HCT116 (cell line): ENCODE measurements at regions not wholly inside any gene's neighbourhood (a gene's known extent, or its start where the extent isn't known, plus 50 kb on each side); places are given as distances from the start of the nearest gene placed in this dataset.

Source experiments
- ATAC-seq: fragments of 200-7000 bp; cut with Tn5 transposase; 2 replicates; pipeline ENCODE4 v1.9.1; 2020; ENCODE audit warnings: mild to moderate bottlenecking, moderate library complexity
- BruUV-seq: library from RNA; stranded (reverse); fragments of 400-500 nt; replicated peaks from 2 replicates; lab custom pipeline; 2021; lab: Mats Ljungman, UMichigan
- CTCF ChIA-PET: fragments of 300-600 bp; sonication (Branson Sonifier 250); formaldehyde crosslinking; loops from one replicate; lab custom pipeline; 2021; ENCODE audit warnings: antibody characterized with exemption; lab: Charles Lee
- POLR2A ChIA-PET: fragments of 300-600, 350-600 bp; sonication (Branson Sonifier 250); formaldehyde crosslinking; loops from one replicate; lab custom pipeline; 2021; ENCODE audit warnings: antibody characterized with exemption; lab: Charles Lee
- RAD21 ChIA-PET, 2 experiments: fragments of 300-600 bp; sonication (Branson Sonifier 250); formaldehyde crosslinking; loops; one replicate each; lab custom pipeline; 2023; ENCODE audit warnings: low total read pairs in 2 of 2; ENCODE audit not compliant: uncharacterized antibody in 2 of 2, unreplicated experiment in 2 of 2, low non-redundant PET in 1 of 2; lab: Charles Lee
- DNase-seq: peaks from one replicate; pipeline ENCODE4 v3.0.0-alpha.2; 2010; ENCODE audit warnings: low read depth, low spot score
- H2AFZ ChIP-seq: fragments of 200-600 bp; shearing (Covaris generic), sonication (generic); 2 replicates; pipeline ENCODE4 v1.6.1; 2017; ENCODE audit warnings: low read depth, mixed run types, mixed read lengths, antibody characterized with exemption, low read length; ENCODE audit not compliant: poor library complexity, severe bottlenecking
- H3K27ac ChIP-seq: 2 replicates; pipeline ENCODE4 v1.5.1; 2012; ENCODE audit warnings: low read depth, low read length
- H3K27me3 ChIP-seq: fragments of 200-600 bp; sonication (generic); 2 replicates; pipeline ENCODE4 v1.6.1; 2016; ENCODE audit warnings: mixed run types, low read length, mixed read lengths; ENCODE audit not compliant: insufficient read depth
- H3K36me3 ChIP-seq, 2 experiments: fragments of 200-500 bp in 1 of 2; fragments of 200-600 bp in 1 of 2; sonication (Bioruptor generic) in 1 of 2; sonication (generic) in 1 of 2; 2 replicates each; pipeline versions ENCODE4 v1.5.1 to v1.6.1; 2014 to 2016; ENCODE audit warnings: low read length in 2 of 2, inconsistent platforms in 1 of 2, mixed read lengths in 1 of 2, mixed run types in 1 of 2; ENCODE audit not compliant: insufficient read depth in 2 of 2, control insufficient read depth in 1 of 2
- H3K4me1 ChIP-seq, 2 experiments: fragments of 200-600 bp in 1 of 2; sonication (generic) in 1 of 2; 2 replicates each; pipeline versions ENCODE4 v1.5.1 to v1.6.1; 2012 to 2017; ENCODE audit warnings: low read length in 2 of 2, inconsistent platforms in 1 of 2, mild to moderate bottlenecking in 1 of 2, mixed read lengths in 1 of 2, mixed run types in 1 of 2, moderate library complexity in 1 of 2; ENCODE audit not compliant: insufficient read depth in 2 of 2, control insufficient read depth in 1 of 2
- H3K4me2 ChIP-seq: fragments of 200-600 bp; sonication (generic); 2 replicates; pipeline ENCODE4 v1.6.1; 2017; ENCODE audit warnings: mixed run types, low read length, mixed read lengths
- H3K4me3 ChIP-seq, 2 experiments: fragments of 200-600 bp in 1 of 2; sonication (generic) in 1 of 2; replicated peaks in 1 of 2; 2 replicates each; pipeline ENCODE4 v1.5.1; 2011 to 2016; ENCODE audit warnings: low read length in 2 of 2, control low read depth in 1 of 2, low read depth in 1 of 2, mild to moderate bottlenecking in 1 of 2, mixed read lengths in 1 of 2, mixed run types in 1 of 2
- H3K79me2 ChIP-seq: fragments of 200-600 bp; sonication (generic); 2 replicates; pipeline ENCODE4 v1.6.1; 2017; ENCODE audit warnings: mild to moderate bottlenecking, mixed run types, low read length, moderate library complexity, mixed read lengths; ENCODE audit not compliant: insufficient read depth
- H3K9ac ChIP-seq: fragments of 200-600 bp; sonication (generic); 2 replicates; pipeline ENCODE4 v1.6.1; 2016; ENCODE audit warnings: low read length, mixed read lengths
- H3K9me2 ChIP-seq: fragments of 200-600 bp; sonication (generic), shearing (Covaris generic); 2 replicates; pipeline ENCODE4 v1.6.1; 2017; ENCODE audit warnings: mixed run types, mild to moderate bottlenecking, moderate library complexity; ENCODE audit not compliant: insufficient read depth
- H3K9me3 ChIP-seq, 2 experiments: fragments of 200-500 bp in 1 of 2; fragments of 200-600 bp in 1 of 2; sonication (Bioruptor generic) in 1 of 2; sonication (generic) in 1 of 2; 2 replicates each; pipeline ENCODE4 v1.6.1; 2014 to 2017; ENCODE audit warnings: low read length in 2 of 2, mixed read lengths in 2 of 2, inconsistent platforms in 1 of 2, low read depth in 1 of 2, mild to moderate bottlenecking in 1 of 2, mixed run types in 1 of 2, moderate library complexity in 1 of 2; ENCODE audit not compliant: control insufficient read depth in 1 of 2, insufficient read depth in 1 of 2
- H4K20me1 ChIP-seq: fragments of 200-600 bp; sonication (generic), shearing (Covaris generic); 2 replicates; pipeline ENCODE4 v1.6.1; 2017; ENCODE audit warnings: mixed run types, mild to moderate bottlenecking, moderate library complexity; ENCODE audit not compliant: insufficient read depth
- ATF3 ChIP-seq: IDR thresholded peaks from 2 replicates; pipeline ENCODE4 v1.6.1; 2012
- CBX3 ChIP-seq: IDR thresholded peaks from 2 replicates; pipeline ENCODE4 v1.6.1; 2012; ENCODE audit warnings: low read depth
- EGR1 ChIP-seq: IDR thresholded peaks from 2 replicates; pipeline ENCODE4 v1.6.1; 2012; ENCODE audit warnings: low read depth
- EZH2 ChIP-seq: fragments of 200-600 bp; sonication (generic); IDR thresholded peaks from 2 replicates; pipeline ENCODE4 v1.6.1; 2017; ENCODE audit warnings: antibody characterized with exemption, mixed run types
- EZH2phosphoT487 ChIP-seq: fragments of 200-600 bp; IDR thresholded peaks from 2 replicates; pipeline ENCODE4 v1.6.1; 2018; ENCODE audit warnings: antibody characterized with exemption, borderline replicate concordance
- FOSL1 ChIP-seq: IDR thresholded peaks from 2 replicates; pipeline ENCODE4 v1.6.1; 2012; ENCODE audit warnings: low read depth
- JUND ChIP-seq: IDR thresholded peaks from 2 replicates; pipeline ENCODE4 v1.6.1; 2012
- MAX ChIP-seq: IDR thresholded peaks from 2 replicates; pipeline ENCODE4 v1.6.1; 2012
- POLR2AphosphoS5 ChIP-seq: IDR thresholded peaks from 2 replicates; pipeline ENCODE4 v1.6.1; 2011; ENCODE audit warnings: mild to moderate bottlenecking, low read depth, low read length, moderate library complexity
- RAD21 ChIP-seq: IDR thresholded peaks from 2 replicates; pipeline ENCODE4 v1.6.1; 2012; ENCODE audit warnings: low read depth, mild to moderate bottlenecking
- REST ChIP-seq: IDR thresholded peaks from 2 replicates; pipeline ENCODE4 v1.6.1; 2012; ENCODE audit warnings: low read depth
- SIN3A ChIP-seq: IDR thresholded peaks from 2 replicates; pipeline ENCODE4 v1.6.1; 2012; ENCODE audit warnings: low read depth
- SP1 ChIP-seq: IDR thresholded peaks from 2 replicates; pipeline ENCODE4 v1.6.1; 2012; ENCODE audit warnings: low read depth
- SRF ChIP-seq: IDR thresholded peaks from 2 replicates; pipeline ENCODE4 v1.6.1; 2012; ENCODE audit warnings: low read depth
- YY1 ChIP-seq: IDR thresholded peaks from 2 replicates; pipeline ENCODE4 v1.6.1; 2011; ENCODE audit warnings: low read length, low read depth, moderate library complexity, mild to moderate bottlenecking; ENCODE audit not compliant: insufficient replicate concordance; ENCODE audit errors: extremely low read depth
- ZFX ChIP-seq: fragments of 450-650 bp; IDR thresholded peaks from 2 replicates; pipeline ENCODE4 v1.6.1; 2017
- intact Hi-C: fragments of 100-400 bp; cut with micrococcal nuclease; formaldehyde crosslinking; loops from 2 replicates; pipeline ENCODE4 v1.10.0; 2022

- TF ChIP-seq ZFX: no peak
- no peak for TF ChIP-seq POLR2AphosphoS5
- TF ChIP-seq SP1: no peak
- no peak for TF ChIP-seq CBX3
- no peak for TF ChIP-seq SIN3A
- TF ChIP-seq MAX: no peak
These were observed 931.7 kb downstream of the CENPC start (continued) for GRCh38 chr4:66613591-66613990.

- intact Hi-C loops: no loop called here
- H3K4me3 ChIP-seq: no peak overlapping the region
- no peaks in the 10 kb centered on the region for H3K27me3 ChIP-seq
- ChIA-PET POLR2A (no interaction called here), CTCF (no interaction called here), RAD21 (no interaction called here)
- BruUV-seq: no TSS peak
- H3K79me2 ChIP-seq: no peaks in the 10 kb centered on the region
- H2AFZ ChIP-seq: no peak overlapping the region
- no peaks in the 10 kb centered on the region; a peak in 1 of 4 replicates for H3K36me3 ChIP-seq
- no peaks in the 10 kb centered on the region for H3K4me1 ChIP-seq
- no peak overlapping the region for H3K9ac ChIP-seq
- DNase-seq (no peak), ATAC-seq (no peak)
- H3K9me3 ChIP-seq: peaks cover 8 to 24% of the 10 kb centered on the region in 2 experiments; a peak in 2 of 4 replicates
- H3K9me2 ChIP-seq: no peaks in the 10 kb centered on the region
- H3K27ac ChIP-seq: no peak overlapping the region
- H4K20me1 ChIP-seq: no peaks in the 10 kb centered on the region
- TF ChIP-seq EZH2: no peak
- TF ChIP-seq, all 23 proteins: peak for 0
- no peak overlapping the region for H3K4me2 ChIP-seq
These were observed 936.3 kb downstream of the CENPC start for GRCh38 chr4:66609014-66609413.

GRCh38 chr4:66606908-66607307, 936.6 kb upstream of the EPHA5 start:
- Histone ChIP-seq H3K4me2 (no peak overlapping the region), H3K79me2 (no peaks in the 10 kb centered on the region), H3K36me3 (no peaks in the 10 kb centered on the region), H3K27ac (no peak overlapping the region), H3K9ac (no peak overlapping the region), H3K9me2 (no peaks in the 10 kb centered on the region), H3K9me3 (peaks cover 8 to 24% of the 10 kb centered on the region in 2 experiments; a peak in 2 of 4 replicates), H2AFZ (no peak overlapping the region), H3K4me1 (no peaks in the 10 kb centered on the region), H3K27me3 (no peaks in the 10 kb centered on the region), H3K4me3 (no peak overlapping the region), H4K20me1 (no peaks in the 10 kb centered on the region)
- ATAC-seq (no peak), DNase-seq (no peak)
- intact Hi-C loops: no loop called here
- RAD21 ChIA-PET: no interaction called here
- CTCF ChIA-PET: no interaction called here
- no TSS peak for BruUV-seq
- POLR2A ChIA-PET: no interaction called here
- no peak for TF ChIP-seq ZFX
- TF ChIP-seq JUND: no peak
- TF ChIP-seq SP1: no peak
- no peak for TF ChIP-seq POLR2AphosphoS5
- no peak for TF ChIP-seq SRF
- TF ChIP-seq ATF3: no peak
- TF ChIP-seq REST: no peak
- TF ChIP-seq FOSL1: no peak
- TF ChIP-seq YY1: no peak
- no peak for TF ChIP-seq EGR1
- no peak for TF ChIP-seq EZH2phosphoT487
- TF ChIP-seq CBX3: no peak
- TF ChIP-seq MAX: no peak
- no peak for TF ChIP-seq RAD21
- TF ChIP-seq, all 23 proteins: peak for 0
